ENCODE measurements at regions not wholly inside any gene's neighbourhood (a gene's known extent, or its start where the extent isn't known, plus 50 kb on each side); places are given as distances from the start of the nearest gene placed in this dataset.

DNA sequence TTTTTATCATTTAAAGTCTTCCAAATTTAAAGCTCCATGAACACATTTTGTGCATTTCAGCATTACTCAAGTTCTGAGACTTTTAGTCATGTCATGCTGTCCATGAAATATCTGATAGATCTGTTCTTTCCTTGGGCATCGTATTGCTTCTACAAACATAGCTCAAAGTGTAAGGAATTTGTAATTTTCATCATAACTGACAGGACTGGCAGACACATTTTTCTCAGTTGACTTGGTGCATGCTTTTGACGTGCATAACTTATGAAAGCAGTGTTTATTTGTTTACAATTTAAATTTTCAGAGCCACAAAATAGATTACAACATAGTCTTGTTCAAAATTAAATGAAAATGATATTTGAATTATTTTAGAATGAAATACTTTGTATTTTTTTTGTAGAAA, 812.1 kb upstream of the NOVA1 start:
- Mint-ChIP-seq H3K36me3 (ENCODE audit: low read depth) (no peaks in the 10 kb centered on the region), H3K4me1 (ENCODE audit: low read depth) (no peaks in the 10 kb centered on the region), H3K27me3 (no peaks in the 10 kb centered on the region), H3K9me3 (peaks cover 29% of the 10 kb centered on the region), H3K27ac (no peak overlapping the region), H3K4me3 (no peak overlapping the region)
- DNase-seq: no peak

DNA sequence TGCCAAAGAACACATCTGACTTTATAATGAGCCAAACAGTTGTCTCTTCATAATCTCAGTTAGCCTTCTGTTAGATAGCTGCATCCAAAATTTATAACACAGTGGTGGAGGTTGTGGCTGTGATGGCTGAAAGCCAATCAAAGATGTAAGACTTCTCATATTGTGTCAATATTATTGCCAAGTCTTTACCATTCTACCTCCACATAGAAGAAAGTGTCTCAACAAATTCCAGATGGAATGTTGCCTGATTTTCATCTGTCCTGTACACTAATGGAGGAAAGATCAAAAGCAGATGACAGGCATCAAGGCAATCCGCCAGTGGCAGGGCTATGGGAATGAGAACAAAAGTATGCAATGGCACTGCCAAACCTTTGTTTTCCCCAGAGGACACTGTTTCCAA, 813.1 kb upstream of the NOVA1 start:
- Mint-ChIP-seq H3K4me1 (ENCODE audit: low read depth) (no peaks in the 10 kb centered on the region), H3K27ac (no peak overlapping the region), H3K36me3 (ENCODE audit: low read depth) (no peaks in the 10 kb centered on the region), H3K9me3 (peaks cover 23% of the 10 kb centered on the region), H3K27me3 (no peaks in the 10 kb centered on the region), H3K4me3 (no peak overlapping the region)
- no peak for DNase-seq

DNA sequence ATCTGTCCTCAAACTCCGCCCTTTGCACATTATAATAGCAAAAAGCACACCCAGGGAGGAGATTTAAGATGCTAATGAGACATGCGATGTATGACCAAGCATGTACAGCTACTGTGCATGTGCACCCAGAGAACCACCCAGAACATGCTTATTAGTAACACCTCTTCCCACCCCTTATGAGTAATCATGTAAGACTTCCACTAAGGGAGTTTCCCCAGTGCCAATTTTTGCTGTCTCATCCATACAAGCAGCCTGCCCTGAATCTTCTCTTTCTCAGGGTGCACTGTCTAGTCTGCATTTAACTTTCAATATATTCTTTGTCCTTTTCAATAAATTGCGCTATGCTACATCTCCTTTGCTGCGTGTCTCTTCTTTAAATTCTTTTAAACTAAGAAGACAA, 830.0 kb upstream of the NOVA1 start:
- H3K9me3 Mint-ChIP-seq: peaks cover 12% of the 10 kb centered on the region
- no peak for DNase-seq
- H3K36me3 Mint-ChIP-seq (ENCODE audit: low read depth): no peaks in the 10 kb centered on the region
- no peaks in the 10 kb centered on the region for H3K27me3 Mint-ChIP-seq
- H3K27ac Mint-ChIP-seq: no peak overlapping the region
- H3K4me1 Mint-ChIP-seq (ENCODE audit: low read depth): no peaks in the 10 kb centered on the region
- no peak overlapping the region for H3K4me3 Mint-ChIP-seq

DNA sequence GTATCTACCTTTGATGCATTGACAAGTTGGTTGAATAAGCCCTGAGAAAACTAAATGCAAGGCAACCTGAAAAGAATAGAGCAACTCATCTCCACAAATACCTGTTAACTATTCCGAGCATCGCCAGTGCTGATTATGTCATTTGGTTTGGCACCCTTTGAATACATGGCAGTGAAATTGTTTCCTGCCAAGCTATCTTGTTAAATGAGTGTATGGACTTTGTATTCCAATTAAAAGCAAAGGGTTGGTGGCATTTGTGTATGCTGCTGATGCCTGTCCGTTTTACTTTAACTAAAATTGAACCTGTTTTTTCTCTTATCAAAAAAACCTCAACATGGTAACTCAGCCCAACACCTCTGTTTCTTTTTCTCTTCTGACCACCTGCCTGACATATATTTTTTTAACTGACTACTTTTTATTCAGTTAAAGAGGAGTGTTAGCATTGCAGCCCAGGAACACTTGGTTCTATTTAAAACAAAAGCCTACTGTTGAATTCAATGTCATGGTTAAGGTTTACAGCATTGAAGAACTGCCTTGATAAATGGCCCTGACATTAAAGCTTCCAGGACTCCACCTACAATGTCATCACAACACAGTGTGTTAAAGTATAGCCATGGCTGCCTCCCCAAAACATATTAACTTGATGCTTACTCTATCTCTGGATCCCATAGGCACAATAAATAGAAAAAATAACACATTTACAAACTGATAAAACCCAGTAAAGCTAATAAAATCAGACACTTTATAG, 838.3 kb upstream of the NOVA1 start:
- Mint-ChIP-seq H3K27ac (no peak overlapping the region), H3K9me3 (peaks cover 23% of the 10 kb centered on the region), H3K4me3 (no peak overlapping the region), H3K4me1 (ENCODE audit: low read depth) (no peaks in the 10 kb centered on the region), H3K27me3 (no peaks in the 10 kb centered on the region), H3K36me3 (ENCODE audit: low read depth) (no peaks in the 10 kb centered on the region)
- DNase-seq: no peak

DNA sequence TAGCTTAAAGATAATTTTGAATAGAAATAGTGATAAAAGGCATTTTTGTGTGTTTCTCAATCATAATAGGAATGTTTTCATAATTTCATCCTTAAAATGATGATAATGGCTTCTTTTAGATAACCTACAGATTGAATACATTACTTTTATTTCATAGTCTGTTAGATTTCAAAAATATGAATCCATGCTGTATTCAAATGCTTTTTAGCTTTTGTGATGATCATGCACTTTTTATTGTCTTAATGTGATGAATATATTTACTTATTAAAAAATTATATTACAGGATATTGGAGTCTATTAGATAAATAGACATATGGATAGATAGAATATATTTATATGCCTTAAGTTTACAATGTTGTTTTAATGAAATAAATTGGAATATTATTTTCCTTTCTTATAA, 886.8 kb upstream of the NOVA1 start:
- Mint-ChIP-seq H3K27ac (no peak overlapping the region), H3K4me3 (no peak overlapping the region), H3K27me3 (no peaks in the 10 kb centered on the region), H3K4me1 (ENCODE audit: low read depth) (no peaks in the 10 kb centered on the region), H3K36me3 (ENCODE audit: low read depth) (no peaks in the 10 kb centered on the region), H3K9me3 (peaks cover 3% of the 10 kb centered on the region)
- no peak for DNase-seq

DNA sequence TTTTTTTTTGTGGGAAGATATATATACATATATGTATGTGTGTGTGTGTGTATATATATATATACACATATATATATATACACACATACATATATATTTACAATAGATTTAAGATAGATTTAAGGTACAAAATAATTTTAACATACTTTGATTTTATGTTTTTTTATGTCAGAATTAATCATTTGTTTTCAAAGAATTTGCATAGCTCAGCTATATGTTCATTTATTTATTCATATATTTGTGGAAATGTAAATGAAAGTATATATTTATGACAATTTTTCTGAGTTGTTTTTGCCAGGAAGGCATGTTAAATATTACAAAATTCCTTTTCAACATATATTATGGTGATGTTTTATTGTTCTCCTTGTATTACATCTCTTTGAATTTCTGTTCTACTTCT, 887.4 kb upstream of the NOVA1 start:
- no peak for DNase-seq
- H3K36me3 Mint-ChIP-seq (ENCODE audit: low read depth): no peaks in the 10 kb centered on the region
- H3K27me3 Mint-ChIP-seq: no peaks in the 10 kb centered on the region
- peaks cover 3% of the 10 kb centered on the region for H3K9me3 Mint-ChIP-seq
- no peak overlapping the region for H3K4me3 Mint-ChIP-seq
- no peak overlapping the region for H3K27ac Mint-ChIP-seq
- H3K4me1 Mint-ChIP-seq (ENCODE audit: low read depth): no peaks in the 10 kb centered on the region

DNA sequence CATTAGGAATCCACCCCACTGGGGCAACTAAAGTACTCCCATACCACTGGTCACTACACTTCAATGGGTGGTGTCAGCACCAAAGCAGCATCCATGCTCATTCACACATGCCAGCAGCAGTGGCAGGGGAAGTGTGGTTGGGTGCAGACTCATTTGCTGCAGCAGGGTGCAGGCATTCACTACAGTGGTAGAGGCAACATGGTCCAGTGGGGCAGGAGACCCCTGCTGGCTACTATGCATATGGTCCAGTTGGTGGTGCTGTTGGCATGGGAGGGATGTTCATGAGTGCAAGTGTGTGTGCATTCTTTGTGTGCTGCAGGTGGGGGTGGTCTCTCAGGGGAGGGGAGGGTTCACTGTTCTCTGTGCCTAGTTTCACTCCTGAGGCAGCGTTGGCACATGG, 908.4 kb upstream of the NOVA1 start:
- Mint-ChIP-seq H3K4me3 (no peak overlapping the region), H3K4me1 (ENCODE audit: low read depth) (no peaks in the 10 kb centered on the region)

DNA sequence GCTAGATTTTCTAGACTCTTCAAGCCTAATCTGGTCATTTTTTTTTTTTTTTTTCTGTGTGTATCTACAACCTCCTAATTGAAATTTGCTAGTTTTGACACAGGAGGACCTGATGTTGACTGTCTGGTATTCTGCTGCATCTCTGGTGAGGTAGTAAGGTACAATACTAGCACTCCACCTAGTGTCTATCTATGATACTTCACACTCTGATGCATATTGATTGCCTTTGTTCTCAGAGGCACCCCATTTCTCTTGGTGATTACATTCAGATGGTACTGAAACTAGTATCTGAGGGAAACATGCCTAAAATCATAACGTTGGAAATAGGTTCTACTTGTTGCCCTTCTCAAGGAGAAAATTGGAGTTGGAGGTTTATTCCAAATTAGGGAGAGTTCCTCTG, 930.5 kb upstream of the NOVA1 start:
- H3K27ac Mint-ChIP-seq: no peak overlapping the region
- no peaks in the 10 kb centered on the region for H3K4me1 Mint-ChIP-seq (ENCODE audit: low read depth)
- no peaks in the 10 kb centered on the region for H3K36me3 Mint-ChIP-seq (ENCODE audit: low read depth)
- no peak for DNase-seq
- no peak overlapping the region for H3K4me3 Mint-ChIP-seq
- H3K9me3 Mint-ChIP-seq: peaks cover 36% of the 10 kb centered on the region
- H3K27me3 Mint-ChIP-seq: no peaks in the 10 kb centered on the region

More for the DNA sequence above, 908.4 kb upstream of the NOVA1 start:
- Mint-ChIP-seq H3K27ac (no peak overlapping the region), H3K36me3 (ENCODE audit: low read depth) (no peaks in the 10 kb centered on the region), H3K9me3 (peaks cover 40% of the 10 kb centered on the region), H3K27me3 (no peaks in the 10 kb centered on the region)
- no peak for DNase-seq

DNA sequence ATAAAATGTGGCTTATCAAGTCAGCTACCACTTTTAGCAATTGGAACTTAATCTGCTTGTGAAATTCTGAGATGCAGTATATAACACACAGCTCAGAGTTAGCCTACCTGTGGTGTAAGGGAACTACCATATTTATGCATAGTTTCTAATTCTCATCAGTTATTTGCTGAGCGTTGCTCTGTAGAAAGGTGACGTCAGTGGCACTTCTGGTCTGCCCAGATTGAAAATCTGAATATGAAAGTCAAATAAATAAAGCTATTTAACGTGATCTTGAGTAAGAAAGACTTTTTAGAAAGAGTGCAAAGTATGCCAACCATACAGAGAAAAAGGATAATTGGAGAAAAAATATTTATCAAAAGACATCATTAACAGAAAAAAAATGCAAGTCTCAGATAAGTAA, 938.9 kb upstream of the NOVA1 start:
- H3K4me3 Mint-ChIP-seq: no peak overlapping the region

DNA sequence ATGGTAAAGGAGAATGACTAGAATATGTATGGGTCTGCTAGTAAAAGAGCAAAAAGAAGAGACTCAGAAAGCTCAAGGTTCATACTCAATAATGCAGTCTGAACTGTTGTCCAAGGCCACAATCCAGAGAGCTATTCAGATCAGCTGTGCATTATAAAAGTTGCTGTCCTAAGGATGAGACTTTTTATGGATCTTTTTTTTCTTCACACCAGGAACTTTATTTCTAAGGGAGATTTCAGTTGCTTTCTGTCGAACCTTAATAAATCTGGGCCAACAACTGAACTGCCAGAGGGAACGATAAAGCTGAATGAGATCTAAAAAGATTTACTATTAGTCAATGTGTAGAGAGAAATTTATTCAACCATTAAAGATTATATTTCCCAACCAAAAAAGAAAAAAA, 948.3 kb upstream of the NOVA1 start:
- H3K4me1 Mint-ChIP-seq (ENCODE audit: low read depth): no peaks in the 10 kb centered on the region
- H3K4me3 Mint-ChIP-seq: no peak overlapping the region
- peaks cover 25% of the 10 kb centered on the region for H3K9me3 Mint-ChIP-seq
- H3K27me3 Mint-ChIP-seq: no peaks in the 10 kb centered on the region
- no peak for DNase-seq
- no peak overlapping the region for H3K27ac Mint-ChIP-seq
- H3K36me3 Mint-ChIP-seq (ENCODE audit: low read depth): no peaks in the 10 kb centered on the region

More for the DNA sequence above, 938.9 kb upstream of the NOVA1 start:
- Mint-ChIP-seq H3K36me3 (ENCODE audit: low read depth) (no peaks in the 10 kb centered on the region), H3K9me3 (peaks cover 23% of the 10 kb centered on the region), H3K27ac (no peak overlapping the region), H3K27me3 (no peaks in the 10 kb centered on the region), H3K4me1 (ENCODE audit: low read depth) (no peaks in the 10 kb centered on the region)
- DNase-seq: no peak

DNA sequence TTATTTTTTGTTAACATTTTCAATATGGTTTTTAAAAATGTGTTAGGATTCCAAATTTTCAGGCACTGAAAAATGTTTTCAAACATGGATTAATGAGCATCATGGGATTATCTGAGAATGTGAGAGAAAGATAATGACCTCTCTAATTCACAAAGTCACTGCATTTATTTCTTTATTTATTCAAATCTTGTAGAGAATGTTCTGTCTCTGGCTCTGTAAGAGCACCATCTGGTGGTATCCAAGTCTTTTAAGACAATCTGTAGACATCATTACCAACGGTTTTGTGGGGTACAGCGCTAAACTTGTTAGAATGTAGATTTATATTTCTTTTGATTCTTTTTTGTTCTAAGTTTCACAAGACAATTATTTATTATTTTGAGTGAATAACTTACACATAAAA, 956.0 kb upstream of the NOVA1 start:
- H3K27me3 Mint-ChIP-seq: no peaks in the 10 kb centered on the region
- no peaks in the 10 kb centered on the region for H3K36me3 Mint-ChIP-seq (ENCODE audit: low read depth)
- no peak for DNase-seq
- H3K4me1 Mint-ChIP-seq (ENCODE audit: low read depth): no peaks in the 10 kb centered on the region
- H3K9me3 Mint-ChIP-seq: peaks cover 11% of the 10 kb centered on the region
- H3K27ac Mint-ChIP-seq: no peak overlapping the region
- no peak overlapping the region for H3K4me3 Mint-ChIP-seq

DNA sequence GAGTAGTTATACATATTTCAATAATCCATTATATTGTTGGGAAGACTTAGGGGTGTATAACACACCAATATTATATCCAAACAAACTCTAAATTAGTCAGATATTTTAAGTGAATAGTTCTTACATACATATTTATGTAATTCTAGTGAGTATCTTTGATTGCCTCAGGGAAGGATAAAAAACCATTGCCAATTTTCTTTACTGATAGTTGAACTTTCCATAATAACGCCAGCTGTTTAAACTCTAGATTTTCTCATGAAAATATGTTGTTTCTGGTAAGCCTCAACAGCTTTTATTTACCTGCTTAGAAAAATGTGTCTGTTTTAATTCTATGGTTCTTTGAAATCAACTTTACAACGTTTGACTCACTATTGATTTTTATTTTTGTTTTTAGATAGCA, 959.6 kb upstream of the NOVA1 start:
- no peak for DNase-seq
- Mint-ChIP-seq H3K36me3 (ENCODE audit: low read depth) (no peaks in the 10 kb centered on the region), H3K4me1 (ENCODE audit: low read depth) (no peaks in the 10 kb centered on the region), H3K9me3 (peaks cover 6% of the 10 kb centered on the region), H3K27me3 (no peaks in the 10 kb centered on the region), H3K27ac (no peak overlapping the region), H3K4me3 (no peak overlapping the region)

DNA sequence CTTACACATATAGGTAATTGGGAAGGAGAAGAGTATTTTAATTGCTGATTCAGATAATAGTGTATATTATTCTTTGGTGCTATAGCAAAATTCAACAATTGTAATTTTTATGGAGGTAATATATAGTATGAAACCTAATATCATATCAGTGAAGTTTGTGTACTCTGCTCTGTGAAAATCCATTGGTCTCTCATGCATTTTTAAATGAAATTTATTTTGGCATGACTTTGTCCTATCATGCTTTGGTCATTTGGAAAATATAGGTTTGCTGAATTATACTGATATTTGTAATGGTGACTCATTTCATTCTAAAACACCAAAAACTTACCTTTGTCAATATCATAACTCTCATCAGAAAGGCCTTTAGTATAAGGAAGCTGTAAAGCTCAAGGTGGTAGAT, 962.0 kb upstream of the NOVA1 start:
- H3K4me3 Mint-ChIP-seq: no peak overlapping the region
- H3K4me1 Mint-ChIP-seq (ENCODE audit: low read depth): no peaks in the 10 kb centered on the region
- peaks cover 11% of the 10 kb centered on the region for H3K9me3 Mint-ChIP-seq
- H3K27me3 Mint-ChIP-seq: no peaks in the 10 kb centered on the region
- no peak for DNase-seq
- no peak overlapping the region for H3K27ac Mint-ChIP-seq
- H3K36me3 Mint-ChIP-seq (ENCODE audit: low read depth): no peaks in the 10 kb centered on the region

DNA sequence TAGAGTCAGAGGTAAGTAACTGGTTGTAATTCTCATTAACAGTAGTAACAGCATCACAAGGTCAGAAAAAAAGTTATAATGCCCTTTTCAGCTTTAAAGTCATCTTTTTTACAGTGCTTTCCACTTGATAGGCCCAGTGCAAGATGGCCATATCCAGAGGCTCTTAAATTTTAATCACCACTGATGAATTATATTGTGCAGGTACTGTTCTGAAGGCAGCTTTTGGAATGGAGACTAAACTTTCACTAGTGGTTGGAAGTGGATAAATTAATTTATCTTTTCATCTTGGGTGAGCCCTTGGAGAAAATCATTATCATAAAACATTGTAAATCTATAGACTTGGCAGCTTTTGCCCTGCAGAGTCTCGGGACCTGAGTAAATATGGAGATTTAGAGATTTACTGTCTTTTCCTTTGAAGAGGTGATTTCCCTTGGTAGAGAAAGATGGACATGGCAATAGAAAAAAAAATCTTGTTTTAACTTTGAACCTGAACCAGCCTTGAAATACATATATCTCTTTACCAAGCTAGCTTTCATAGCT, 969.1 kb upstream of the NOVA1 start:
- H3K4me1 Mint-ChIP-seq (ENCODE audit: low read depth): no peaks in the 10 kb centered on the region
- no peak for DNase-seq
- no peak overlapping the region for H3K4me3 Mint-ChIP-seq
- H3K9me3 Mint-ChIP-seq: peaks cover 23% of the 10 kb centered on the region
- H3K27ac Mint-ChIP-seq: no peak overlapping the region
- no peaks in the 10 kb centered on the region for H3K36me3 Mint-ChIP-seq (ENCODE audit: low read depth)
- H3K27me3 Mint-ChIP-seq: no peaks in the 10 kb centered on the region

DNA sequence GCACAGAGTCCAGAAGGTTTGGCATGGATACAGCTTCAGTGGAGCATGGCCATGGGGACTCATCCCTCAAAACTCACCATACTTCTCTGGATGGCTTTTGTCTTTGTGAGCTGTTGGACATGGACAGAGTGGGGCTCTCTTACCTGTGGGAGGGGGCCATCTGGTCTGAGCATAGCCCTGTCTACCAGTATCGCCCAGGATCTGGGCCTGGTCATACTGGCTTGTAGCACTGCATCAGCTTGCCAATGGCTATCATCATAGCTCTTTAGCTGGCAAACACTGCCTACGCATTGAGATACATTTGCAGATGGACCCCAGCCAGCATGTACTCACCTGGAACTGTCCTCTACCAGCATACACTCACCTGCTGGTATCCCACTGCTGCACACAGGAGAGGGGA, 975.2 kb upstream of the NOVA1 start:
- peaks cover 27% of the 10 kb centered on the region for H3K9me3 Mint-ChIP-seq
- H3K4me1 Mint-ChIP-seq (ENCODE audit: low read depth): no peaks in the 10 kb centered on the region
- no peak overlapping the region for H3K4me3 Mint-ChIP-seq
- DNase-seq: no peak
- no peaks in the 10 kb centered on the region for H3K27me3 Mint-ChIP-seq
- H3K27ac Mint-ChIP-seq: no peak overlapping the region
- no peaks in the 10 kb centered on the region for H3K36me3 Mint-ChIP-seq (ENCODE audit: low read depth)

DNA sequence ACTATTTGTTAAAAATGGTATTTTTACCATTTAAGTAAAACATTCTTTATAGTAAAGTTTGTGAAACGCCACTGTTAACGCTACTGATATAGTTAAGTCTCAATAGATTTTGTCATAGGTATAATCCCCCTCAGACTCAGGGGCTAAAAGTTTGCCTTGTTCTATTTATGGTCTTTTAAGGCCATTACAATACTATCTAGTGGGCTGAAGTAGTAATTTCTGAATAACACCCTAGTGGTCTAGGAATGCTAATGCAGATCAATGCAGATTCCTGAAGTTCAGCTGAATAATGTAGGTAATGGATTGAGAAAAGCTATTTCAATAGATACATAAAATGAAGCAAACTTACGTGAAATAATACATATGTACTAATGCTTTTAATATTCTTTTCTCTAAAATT, 989.3 kb upstream of the NOVA1 start:
- H3K4me3 Mint-ChIP-seq: no peak overlapping the region
- H3K27ac Mint-ChIP-seq: no peak overlapping the region
- H3K4me1 Mint-ChIP-seq (ENCODE audit: low read depth): no peaks in the 10 kb centered on the region
- H3K36me3 Mint-ChIP-seq (ENCODE audit: low read depth): no peaks in the 10 kb centered on the region
- no peaks in the 10 kb centered on the region for H3K27me3 Mint-ChIP-seq
- H3K9me3 Mint-ChIP-seq: peaks cover 8% of the 10 kb centered on the region
- no peak for DNase-seq

Measured in activated T-cell treated with anti-CD3 and anti-CD28 coated beads, Interleukin-2, amount 50 U/mL, for 24 hours (primary cell).